ENCODE measurements at regions not wholly inside any gene's neighbourhood (a gene's known extent, or its start where the extent isn't known, plus 50 kb on each side); places are given as distances from the start of the nearest gene placed in this dataset.

- Histone ChIP-seq H3K27me3 (no peaks in the 10 kb centered on the region), H3K36me3 (no peaks in the 10 kb centered on the region), H3K9me3 (ENCODE audit: low read depth) (no peaks in the 10 kb centered on the region), H3K27ac (no peak overlapping the region), H3K4me1 (ENCODE audit: low read depth) (no peaks in the 10 kb centered on the region), H3K4me3 (no peak overlapping the region)
- no peak for TF ChIP-seq CTCF (IDR thresholded peaks at IDR 0.05; ENCODE audit: low read depth, low read length)
- peak in 1 of 2 donors; percentile 34 for DNase-seq (ENCODE audit: low read depth in 1 of 2, low spot score in 1 of 2)
Measured at GRCh38 chr2:180662941-180663471, 317.4 kb upstream of the UBE2E3 start.

- H3K27ac ChIP-seq = no peak overlapping the region
- H3K9me3 ChIP-seq (ENCODE audit: low read depth) = no peaks in the 10 kb centered on the region
- H3K4me1 ChIP-seq (ENCODE audit: low read depth) = no peaks in the 10 kb centered on the region
- TF ChIP-seq CTCF (IDR thresholded peaks at IDR 0.05; ENCODE audit: low read depth, low read length) = no peak
- no peaks in the 10 kb centered on the region for H3K27me3 ChIP-seq
- H3K36me3 ChIP-seq = no peaks in the 10 kb centered on the region
- no peak overlapping the region for H3K4me3 ChIP-seq
- no peak for DNase-seq (ENCODE audit: low read depth in 1 of 2, low spot score in 1 of 2)
Measured at GRCh38 chr2:180662521-180662920, 317.9 kb upstream of the UBE2E3 start.

- Histone ChIP-seq H3K4me1 (ENCODE audit: low read depth) (peaks cover 6% of the 10 kb centered on the region), H3K9me3 (ENCODE audit: low read depth) (no peaks in the 10 kb centered on the region), H3K4me3 (no peak overlapping the region), H3K36me3 (no peaks in the 10 kb centered on the region), H3K27me3 (no peaks in the 10 kb centered on the region), H3K27ac (no peak overlapping the region)
- TF ChIP-seq CTCF (IDR thresholded peaks at IDR 0.05; ENCODE audit: low read depth, low read length) = no peak
- no peak for DNase-seq (ENCODE audit: low read depth in 1 of 2, low spot score in 1 of 2)
Measured at GRCh38 chr2:180661686-180662030, 318.7 kb upstream of the UBE2E3 start.

GRCh38 chr2:180660881-180661685 lies 319.3 kb upstream of the UBE2E3 start:
- Histone ChIP-seq H3K36me3 (no peaks in the 10 kb centered on the region), H3K27ac (no peak overlapping the region), H3K4me3 (no peak overlapping the region), H3K9me3 (ENCODE audit: low read depth) (no peaks in the 10 kb centered on the region), H3K27me3 (no peaks in the 10 kb centered on the region), H3K4me1 (ENCODE audit: low read depth) (peaks cover 8% of the 10 kb centered on the region)
- DNase-seq (ENCODE audit: low read depth in 1 of 2, low spot score in 1 of 2) = no peak
- TF ChIP-seq CTCF (IDR thresholded peaks at IDR 0.05; ENCODE audit: low read depth, low read length) = no peak

- DNase-seq (ENCODE audit: low read depth in 1 of 2, low spot score in 1 of 2) = no peak
- H3K4me1 ChIP-seq (ENCODE audit: low read depth) = peaks cover 8% of the 10 kb centered on the region
- no peaks in the 10 kb centered on the region for H3K27me3 ChIP-seq
- TF ChIP-seq CTCF (IDR thresholded peaks at IDR 0.05; ENCODE audit: low read depth, low read length) = no peak
- H3K27ac ChIP-seq = no peak overlapping the region
- H3K4me3 ChIP-seq = no peak overlapping the region
- no peaks in the 10 kb centered on the region for H3K9me3 ChIP-seq (ENCODE audit: low read depth)
- H3K36me3 ChIP-seq = no peaks in the 10 kb centered on the region
Measured at GRCh38 chr2:180660207-180660606, 320.2 kb upstream of the UBE2E3 start.
